GM12872 (cell line): ENCODE measurements at regions not wholly inside any gene's neighbourhood (a gene's known extent, or its start where the extent isn't known, plus 50 kb on each side); places are given as distances from the start of the nearest gene placed in this dataset.

Source experiments
- TF ChIP-seq, protein P1 (sequence below): IDR thresholded peaks from 3 replicates; pipeline ENCODE4 v1.5.1; 2011; ENCODE audit warnings: low read depth, mild to moderate bottlenecking, low read length, moderate library complexity; ENCODE audit not compliant: insufficient read depth

DNA sequence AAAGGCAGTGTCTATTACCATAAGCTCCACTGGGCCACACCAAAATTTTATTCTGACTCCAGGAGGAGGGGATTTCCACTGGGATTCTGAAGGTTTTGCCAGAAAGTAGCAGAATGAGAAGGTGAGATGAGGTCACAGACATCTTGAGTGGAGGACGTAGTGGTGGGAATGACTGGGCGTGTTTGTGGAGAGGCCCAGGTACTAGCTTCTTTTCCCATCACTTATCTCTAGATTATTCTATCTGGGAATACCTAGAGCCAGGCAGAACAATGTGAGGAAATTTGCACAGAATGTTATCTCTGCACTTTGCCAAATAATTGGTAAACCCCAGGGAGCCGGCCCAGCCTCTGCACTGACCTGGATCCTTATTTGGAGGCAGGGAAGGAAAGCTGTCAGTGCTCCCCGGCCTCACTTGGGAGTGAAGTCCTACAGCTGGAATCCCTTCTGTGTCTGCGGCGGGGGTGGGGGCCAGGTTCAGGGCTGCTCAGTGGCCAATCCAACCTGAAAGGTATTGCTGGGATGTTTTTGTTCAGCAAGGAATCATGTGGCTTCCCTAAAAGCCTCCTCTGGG, 129.4 kb downstream of the C12orf75 start:
- TF ChIP-seq, protein P1, sequence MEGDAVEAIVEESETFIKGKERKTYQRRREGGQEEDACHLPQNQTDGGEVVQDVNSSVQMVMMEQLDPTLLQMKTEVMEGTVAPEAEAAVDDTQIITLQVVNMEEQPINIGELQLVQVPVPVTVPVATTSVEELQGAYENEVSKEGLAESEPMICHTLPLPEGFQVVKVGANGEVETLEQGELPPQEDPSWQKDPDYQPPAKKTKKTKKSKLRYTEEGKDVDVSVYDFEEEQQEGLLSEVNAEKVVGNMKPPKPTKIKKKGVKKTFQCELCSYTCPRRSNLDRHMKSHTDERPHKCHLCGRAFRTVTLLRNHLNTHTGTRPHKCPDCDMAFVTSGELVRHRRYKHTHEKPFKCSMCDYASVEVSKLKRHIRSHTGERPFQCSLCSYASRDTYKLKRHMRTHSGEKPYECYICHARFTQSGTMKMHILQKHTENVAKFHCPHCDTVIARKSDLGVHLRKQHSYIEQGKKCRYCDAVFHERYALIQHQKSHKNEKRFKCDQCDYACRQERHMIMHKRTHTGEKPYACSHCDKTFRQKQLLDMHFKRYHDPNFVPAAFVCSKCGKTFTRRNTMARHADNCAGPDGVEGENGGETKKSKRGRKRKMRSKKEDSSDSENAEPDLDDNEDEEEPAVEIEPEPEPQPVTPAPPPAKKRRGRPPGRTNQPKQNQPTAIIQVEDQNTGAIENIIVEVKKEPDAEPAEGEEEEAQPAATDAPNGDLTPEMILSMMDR, result no peak

DNA sequence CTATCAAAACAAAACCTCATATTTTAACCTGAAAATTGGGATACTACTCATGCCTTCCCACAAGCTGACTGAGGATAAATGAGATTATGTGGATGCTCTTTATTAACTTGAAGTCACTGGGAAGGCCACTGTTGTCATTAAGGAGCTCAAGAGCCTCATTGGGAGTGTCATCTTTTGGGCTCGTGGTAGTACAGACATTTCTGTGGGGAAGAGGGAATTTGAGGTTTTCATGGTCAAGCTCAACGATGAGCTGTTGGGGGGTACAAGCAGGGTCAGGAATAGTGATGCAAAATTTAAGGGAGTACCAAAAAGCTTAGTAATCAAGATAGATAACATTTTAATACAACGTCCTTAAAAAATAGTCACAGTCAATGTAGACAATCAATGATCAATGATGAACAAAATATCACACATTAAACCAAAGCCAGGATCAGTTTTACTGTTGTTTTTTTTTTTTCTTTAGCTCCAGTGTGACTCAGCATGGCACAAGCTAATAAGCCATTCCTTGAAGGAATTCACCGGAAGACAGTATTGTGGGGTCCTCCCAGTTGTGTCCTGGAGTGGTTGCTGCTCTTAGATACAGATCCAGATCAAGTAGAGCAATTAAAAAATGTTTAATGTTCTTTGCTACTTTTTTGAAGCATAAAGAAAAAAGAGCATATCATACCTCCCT, 130.9 kb downstream of the C12orf75 start:
- TF ChIP-seq, protein P1, result no peak

DNA sequence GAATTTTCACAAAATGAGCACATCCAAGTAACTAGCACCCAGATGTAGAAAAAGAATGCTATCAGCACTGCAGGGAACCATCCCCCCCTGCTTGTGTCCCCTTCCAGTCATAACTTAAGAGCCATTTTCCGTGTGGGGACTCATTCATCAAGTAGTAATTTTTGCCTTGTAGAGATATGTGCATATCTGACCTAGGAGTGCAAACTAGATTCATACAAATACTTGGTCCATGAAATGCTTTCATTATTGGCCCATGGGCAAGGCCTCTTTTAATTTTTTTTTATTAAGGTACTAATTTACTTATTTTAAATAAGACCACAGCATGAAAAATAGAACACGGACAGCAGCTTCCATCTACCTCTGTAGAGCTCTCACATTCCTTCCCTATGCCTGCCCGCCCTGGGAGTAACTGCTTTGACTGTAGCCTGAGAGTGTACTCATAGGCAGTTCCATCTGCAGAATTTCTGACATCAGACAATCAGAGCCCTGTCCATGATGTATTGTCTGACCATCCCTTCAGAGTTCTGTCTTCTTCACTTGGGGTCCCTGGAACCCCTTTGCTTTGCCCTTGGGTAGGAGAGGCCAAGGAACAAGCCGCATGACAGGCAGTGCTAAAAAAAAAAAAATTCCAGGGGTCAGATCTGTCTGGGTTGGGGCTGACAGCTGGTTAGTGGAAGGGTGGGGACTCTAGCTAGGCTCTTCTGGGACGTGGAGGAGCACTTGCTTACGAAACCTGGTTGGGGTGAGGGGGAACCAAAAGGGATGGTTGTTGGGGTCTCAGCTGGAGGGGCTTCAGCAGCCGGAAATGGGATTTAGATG, 131.7 kb downstream of the C12orf75 start:
- TF ChIP-seq, protein P1, result no peak

DNA sequence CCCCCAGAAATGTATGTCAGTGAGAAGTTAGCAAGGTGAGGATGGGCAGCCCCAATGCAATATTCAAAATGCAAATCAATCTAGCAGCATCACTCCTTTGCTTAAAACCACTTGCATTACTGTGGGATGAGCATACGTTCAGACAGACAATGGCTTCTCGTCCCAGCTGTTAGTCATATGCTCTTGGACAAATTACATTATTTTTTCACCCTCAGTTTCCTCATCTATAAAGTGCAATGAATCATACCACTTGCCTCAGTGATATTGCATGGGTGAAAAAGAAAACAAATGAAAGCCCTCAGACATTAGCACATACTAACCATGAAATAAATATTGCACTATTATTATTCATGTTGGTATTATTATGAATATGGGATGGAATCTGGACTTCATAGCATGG, 132.3 kb downstream of the C12orf75 start:
- TF ChIP-seq, protein P1, result no peak

DNA sequence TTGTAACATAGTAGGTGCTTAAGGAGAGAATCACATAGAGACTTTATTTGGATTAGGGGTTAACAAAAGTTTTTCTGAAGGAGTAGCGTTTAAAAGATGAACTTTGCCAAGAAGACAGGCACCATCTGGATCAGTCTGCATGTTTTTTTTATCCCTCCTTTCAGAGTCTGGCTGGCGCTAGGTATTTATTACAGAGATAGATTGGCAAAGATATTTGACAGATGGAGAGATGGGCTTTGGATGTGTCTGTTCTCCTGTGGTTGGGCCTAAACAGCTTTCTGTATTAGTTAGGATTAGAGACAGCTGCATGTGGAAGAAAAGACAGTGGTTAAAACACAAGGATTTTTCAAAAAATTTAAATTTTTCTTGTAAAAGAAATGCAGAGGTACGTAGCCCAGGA, 133.9 kb downstream of the C12orf75 start:
- TF ChIP-seq, protein P1, result no peak

DNA sequence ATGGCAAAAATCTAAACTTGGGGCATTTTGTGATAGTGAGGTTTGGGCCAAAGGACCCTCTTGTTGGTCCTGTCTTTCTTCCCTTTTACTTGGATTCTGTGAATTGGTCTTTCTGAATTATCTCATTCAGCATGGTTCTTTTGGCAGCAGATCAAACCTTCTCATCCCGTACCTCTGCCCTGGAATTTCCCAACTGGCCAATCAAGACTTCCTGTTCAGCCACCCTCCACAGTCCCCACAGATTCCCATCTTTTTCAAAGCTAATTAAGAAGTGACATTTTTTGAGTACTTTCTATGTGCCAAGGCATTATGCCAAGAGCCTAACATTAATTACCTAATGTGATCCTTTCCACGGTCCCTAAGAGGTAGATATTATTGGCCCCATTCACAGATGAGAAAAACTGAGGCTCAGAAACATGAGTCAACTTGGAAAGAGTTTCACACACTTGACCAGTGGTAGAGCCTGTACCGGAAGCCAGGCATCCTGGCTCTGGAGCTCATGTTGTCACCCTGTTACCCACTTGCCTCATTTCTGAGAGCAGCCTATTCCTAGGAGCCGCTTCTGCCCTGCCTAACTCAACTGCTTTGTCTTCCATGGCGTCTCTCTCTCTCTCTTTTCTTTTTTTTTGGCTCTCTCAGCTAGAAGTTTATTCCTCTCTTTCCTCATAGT, 135.9 kb downstream of the C12orf75 start:
- TF ChIP-seq, protein P1, result no peak

DNA sequence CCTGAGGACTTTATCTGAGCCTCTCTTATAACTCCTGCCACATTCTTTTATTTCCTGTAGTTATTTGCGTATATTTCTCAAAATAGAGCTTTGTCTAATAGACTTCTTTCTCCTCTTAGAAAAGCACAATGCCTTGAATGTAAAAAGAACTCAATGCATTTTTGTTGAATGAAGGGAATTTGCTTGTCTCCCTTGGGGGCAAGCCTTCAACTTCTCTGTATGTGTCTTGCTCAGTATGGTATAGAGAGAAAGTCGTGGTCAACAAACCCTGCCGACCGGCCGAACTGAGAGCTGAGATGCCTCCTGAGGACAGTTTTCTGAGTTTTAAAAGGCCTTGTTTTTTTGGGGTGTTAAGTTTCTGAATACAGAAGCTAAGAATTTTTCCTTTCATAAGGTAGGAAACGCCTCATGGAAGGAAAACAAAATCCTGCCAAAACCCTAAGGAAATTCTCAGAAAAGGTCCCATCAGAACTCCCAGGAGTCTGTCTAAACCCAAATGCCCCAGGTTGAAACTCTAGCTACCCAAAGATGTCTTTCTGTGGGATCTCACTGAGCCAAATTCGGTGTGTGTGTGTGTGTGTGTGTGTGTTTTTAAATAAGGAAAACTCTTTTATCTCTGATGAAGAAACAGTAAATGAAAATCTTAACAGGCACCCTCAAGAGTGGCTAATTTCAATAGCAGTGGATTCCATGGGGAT, 136.6 kb downstream of the C12orf75 start:
- TF ChIP-seq, protein P1, result no peak
